H1 (cell line): ENCODE measurements at regions not wholly inside any gene's neighbourhood (a gene's known extent, or its start where the extent isn't known, plus 50 kb on each side); places are given as distances from the start of the nearest gene placed in this dataset.

Experiments
- CTBP2 ChIP-seq: IDR thresholded peaks from 2 replicates; pipeline ENCODE4 v1.7.0; 2011; ENCODE audit warnings: borderline replicate concordance, mild to moderate bottlenecking, moderate library complexity, mixed read lengths, low read length; ENCODE audit not compliant: insufficient read depth, insufficient read length
- GTF2F1 ChIP-seq: IDR thresholded peaks from 2 replicates; pipeline ENCODE4 v1.6.1; 2012; ENCODE audit warnings: low read depth, low read length, improper control_type of control experiment, borderline replicate concordance
- JUND ChIP-seq: IDR thresholded peaks from 2 replicates; pipeline ENCODE4 v1.6.1; 2011; ENCODE audit warnings: mild to moderate bottlenecking, improper control_type of control experiment, low read length

DNA sequence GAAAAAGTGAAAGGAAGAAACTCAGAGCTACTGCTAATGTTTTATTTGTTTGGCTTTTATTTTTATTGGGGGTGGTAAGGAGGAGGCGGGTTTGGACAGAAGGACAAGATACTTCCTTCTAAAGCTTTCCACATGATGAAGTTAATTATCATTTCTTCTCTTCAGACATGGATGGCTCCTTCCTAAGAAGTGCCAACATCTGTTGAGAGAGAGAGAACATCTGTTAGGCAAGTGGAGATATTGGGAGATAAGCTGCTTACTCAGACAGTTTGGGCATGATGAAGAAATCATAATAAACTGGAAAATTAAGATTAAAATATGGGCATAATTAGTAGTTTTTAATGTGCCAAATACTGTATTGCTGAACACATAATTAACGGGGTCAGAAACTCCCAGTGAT, 535.7 kb upstream of the INTU start (continued):
- no peak for TF ChIP-seq GTF2F1
- TF ChIP-seq JUND = no peak
- no peak for TF ChIP-seq CTBP2
